Left hindlimb (tissue), 1 donor: ENCODE measurements at regions not wholly inside any gene's neighbourhood (a gene's known extent, or its start where the extent isn't known, plus 50 kb on each side); places are given as distances from the start of the nearest gene placed in this dataset.

Source experiments
- DNase-seq: peaks from one replicate; pipeline ENCODE4 v3.0.0-alpha.2; 2018

- DNase-seq: no peak
Measured at GRCh38 chr10:124239696-124240095, 146.3 kb upstream of the CHST15 start.

GRCh38 chr10:124239134-124239533, 145.7 kb upstream of the CHST15 start:
- DNase-seq: no peak

GRCh38 chr10:124238367-124238766, 145.0 kb upstream of the CHST15 start:
- no peak for DNase-seq

DNA sequence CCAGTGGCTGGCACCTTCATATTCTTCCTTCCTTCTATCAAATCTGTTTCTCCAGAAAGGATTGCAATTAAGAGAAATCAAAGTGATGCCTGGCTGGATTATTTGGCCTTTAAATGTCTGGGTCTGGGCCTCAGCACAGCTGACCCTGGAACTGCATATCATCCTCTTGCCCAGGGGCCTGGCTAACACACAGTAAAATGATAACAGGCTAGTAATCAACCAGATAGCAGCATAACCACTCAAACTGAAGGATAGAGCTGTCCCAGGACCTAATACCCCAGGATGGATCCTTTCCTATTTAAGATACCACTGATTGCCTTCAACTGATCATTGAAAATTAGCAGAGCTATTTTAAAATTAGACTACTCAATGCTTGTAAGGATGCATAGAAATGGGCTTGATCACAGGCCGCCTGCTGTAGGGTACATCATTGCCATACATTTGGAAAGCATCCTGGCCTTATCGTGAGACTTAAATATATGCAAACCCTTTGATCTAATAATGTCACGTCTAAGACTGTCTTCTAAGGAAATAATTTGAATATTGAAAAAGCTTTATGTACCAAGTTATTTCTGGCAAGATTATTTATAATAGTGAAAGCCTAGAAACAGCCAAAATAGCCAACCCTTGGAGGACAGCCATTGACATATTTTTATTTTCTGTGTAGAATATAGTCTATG, 144.0 kb upstream of the CHST15 start:
- no peak for DNase-seq

DNA sequence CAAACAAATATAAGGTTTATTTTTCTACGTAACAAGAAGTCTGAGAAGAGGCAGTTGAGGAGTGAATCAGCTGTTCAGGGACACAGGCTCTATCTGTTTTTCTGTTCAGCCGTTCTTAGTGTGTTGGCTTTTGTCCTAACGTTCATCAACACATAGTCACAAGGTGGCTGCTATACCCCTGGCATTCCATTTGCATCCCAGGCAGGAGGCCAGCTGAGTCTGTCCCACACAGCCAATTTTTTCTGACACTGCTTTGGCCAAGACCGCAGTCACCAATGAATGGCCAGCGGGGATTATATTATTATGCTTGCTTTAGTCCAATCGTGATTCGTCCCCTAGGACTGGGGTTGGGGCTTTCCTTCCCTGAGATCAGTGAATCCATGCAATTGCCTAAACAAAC, 143.4 kb upstream of the CHST15 start:
- DNase-seq: no peak

DNA sequence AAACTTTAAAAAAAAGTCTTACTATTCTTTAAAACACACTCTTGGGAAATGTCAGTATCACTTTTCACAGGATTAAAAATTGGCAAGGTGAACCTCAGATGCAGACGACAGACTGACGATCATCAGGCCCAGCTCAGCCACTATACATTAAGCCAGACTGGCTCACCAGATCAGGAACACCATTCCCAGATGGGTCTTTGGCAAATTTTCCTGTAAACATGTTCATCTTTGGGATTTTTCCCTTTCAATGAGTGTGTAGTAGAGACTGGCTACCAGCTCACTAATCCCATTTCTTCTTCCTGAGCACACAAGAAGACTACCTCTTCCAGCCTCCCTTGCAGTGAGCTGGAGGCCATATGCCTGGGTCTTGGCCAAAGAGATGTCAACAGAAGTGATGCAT, 142.7 kb upstream of the CHST15 start:
- DNase-seq: no peak

DNA sequence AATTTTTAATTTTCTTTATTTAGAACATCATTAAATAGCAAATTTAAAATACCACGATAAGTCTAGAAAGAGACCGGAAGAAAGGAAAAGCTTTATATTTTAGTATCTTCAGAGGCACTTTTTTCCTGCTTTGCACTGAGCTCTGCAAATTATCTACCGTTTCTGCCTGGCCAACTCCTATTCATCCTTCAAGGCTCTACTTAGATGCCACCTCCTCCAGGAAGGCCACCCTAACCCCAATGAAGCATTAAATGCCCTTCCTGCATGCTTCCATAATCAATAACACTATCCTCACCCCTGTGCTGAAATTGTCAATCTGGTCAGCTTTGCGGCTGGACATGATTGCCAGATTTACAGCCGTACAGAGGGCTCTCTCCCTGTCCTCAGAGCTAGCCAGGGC, 141.8 kb upstream of the CHST15 start:
- DNase-seq: no peak

DNA sequence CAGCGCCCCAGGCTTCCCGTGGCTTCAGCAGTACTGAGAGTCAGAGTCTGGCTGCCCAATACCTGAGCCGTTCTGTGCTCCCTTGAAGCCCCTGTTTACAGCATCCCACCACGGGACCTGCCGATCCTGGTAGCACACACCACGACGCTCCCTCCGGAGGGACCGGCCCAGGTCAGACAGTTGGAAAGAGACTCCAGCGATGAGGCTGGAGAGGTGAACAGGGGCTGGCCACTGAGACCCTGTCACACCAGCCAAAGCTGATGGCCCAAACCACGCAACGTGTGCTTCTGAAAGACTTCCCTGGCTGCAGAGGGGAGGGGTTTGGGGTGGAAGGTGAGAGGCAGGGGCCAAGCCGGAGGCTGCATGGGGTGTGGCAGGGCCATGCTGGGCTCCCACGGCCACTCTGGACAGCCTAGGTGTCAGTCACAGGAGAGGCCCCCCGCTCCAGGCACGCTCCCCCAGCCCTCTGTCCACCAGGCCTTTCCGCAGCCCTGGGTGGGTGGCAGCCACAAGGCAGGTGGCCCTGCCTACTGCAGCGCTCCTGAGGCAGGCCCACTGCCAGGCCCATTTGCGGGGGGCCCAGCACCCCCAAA, 140.2 kb upstream of the CHST15 start:
- no peak for DNase-seq

DNA sequence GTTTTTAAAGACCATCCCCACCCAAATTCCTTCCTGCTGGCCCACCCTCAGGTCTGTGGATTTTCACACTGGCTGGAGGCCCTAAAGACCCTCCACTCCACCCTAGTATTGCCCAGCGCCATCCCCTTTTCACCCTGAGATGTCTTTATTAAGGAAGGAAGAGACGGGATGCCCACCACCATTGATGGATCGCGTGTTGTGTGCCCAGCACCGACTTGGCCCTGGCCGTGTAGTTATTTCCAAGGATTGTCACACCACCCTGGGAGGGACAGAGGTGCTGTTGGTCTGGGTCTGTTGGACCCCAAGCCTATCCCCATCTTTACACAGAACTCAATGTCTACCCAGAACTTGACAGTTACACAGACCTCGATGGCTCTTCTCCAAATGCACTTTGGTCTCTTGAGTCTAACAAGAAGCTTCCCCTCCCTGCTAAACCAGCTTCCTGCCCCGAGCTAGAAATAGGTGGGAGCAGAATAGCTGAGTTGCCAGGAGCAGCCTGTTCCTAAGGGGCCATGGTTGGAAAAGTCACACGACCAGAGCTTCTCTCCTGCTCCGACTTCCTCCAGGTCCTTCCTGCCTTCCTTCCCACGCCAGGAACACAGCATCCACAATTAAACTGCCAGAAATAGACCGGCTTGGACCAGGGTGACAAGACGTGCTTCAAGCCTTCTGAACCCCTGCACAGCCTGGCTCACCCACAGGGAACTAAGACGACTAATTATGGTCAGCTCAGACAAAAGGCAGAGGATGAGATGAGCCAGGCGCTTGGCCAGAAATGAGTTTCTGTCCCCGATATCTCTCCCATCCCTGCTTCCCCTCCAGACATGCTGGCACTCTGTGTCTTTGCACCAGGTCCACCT, 139.5 kb upstream of the CHST15 start:
- DNase-seq: no peak

- DNase-seq: no peak
Measured at GRCh38 chr10:124231168-124232155, 138.1 kb upstream of the CHST15 start.

GRCh38 chr10:124230635-124231167, 137.3 kb upstream of the CHST15 start:
- DNase-seq: no peak

- no peak for DNase-seq
Measured at GRCh38 chr10:124229989-124230634, 136.7 kb upstream of the CHST15 start.

DNA sequence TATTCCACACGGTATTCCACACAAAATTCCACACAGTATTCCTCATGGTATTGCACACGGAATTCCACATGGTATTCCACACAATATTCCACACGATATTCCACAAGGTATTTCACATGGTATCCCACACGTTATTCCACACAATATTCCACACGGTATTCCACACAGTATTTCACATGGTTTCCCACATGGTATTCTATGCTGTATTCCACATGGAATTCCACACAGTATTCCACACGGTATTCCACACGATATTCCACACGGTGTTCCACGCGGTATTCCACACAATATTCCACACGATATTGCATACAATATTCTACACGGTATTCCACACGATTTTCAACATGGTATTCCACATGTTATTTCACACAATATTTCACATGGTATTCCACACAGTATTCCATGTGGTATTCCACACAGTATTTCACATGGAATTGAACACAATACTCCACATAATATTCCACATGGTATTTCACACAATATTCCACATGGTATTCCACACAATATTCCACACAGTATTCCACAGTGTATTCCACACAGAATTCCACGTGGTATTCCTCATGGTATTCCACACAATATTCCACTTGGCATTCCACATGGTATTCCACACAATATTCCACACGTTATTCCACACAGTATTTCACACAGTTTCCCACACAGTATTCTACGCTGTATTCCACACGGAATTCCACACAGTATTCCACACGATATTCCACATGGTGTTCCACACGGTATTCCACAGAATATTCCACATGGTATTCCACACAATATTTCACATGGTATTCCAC, 136.0 kb upstream of the CHST15 start:
- no peak for DNase-seq

DNA sequence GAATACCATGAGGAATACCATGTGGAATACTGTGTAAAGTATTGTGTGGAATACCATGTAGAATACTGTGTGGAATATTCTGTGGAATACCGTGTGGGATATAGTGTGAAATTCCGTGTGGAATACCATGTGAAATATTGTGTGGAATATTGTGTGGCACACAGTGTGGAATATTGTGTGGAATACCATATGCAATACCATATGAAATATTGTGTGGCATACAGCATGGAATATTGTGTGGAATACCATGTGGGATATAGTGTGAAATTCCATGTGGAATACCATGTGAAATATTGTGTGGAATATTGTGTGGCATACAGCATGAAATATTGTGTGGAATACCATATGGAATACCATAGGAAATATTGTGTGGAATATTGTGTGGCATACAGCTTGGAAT, 135.1 kb upstream of the CHST15 start:
- DNase-seq: no peak

DNA sequence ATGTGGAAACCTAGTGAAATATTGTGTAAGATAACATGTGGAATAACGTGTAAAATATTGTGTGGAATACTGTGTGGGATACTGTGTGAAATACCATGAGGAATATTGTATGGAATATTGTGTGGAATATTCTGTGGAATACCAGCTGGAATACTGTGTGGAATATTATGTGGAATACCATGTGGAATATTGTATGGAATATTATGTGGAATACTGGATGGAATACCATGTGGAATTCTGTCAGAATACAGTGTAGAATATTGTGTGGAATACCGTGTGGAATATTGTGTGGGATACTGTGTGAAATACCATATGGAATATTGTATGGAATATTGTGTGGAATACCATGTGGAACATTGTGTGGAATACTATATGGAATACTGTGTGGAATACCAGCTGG, 134.6 kb upstream of the CHST15 start:
- DNase-seq: no peak

GRCh38 chr10:124227055-124227975, 133.9 kb upstream of the CHST15 start:
- no peak for DNase-seq

DNA sequence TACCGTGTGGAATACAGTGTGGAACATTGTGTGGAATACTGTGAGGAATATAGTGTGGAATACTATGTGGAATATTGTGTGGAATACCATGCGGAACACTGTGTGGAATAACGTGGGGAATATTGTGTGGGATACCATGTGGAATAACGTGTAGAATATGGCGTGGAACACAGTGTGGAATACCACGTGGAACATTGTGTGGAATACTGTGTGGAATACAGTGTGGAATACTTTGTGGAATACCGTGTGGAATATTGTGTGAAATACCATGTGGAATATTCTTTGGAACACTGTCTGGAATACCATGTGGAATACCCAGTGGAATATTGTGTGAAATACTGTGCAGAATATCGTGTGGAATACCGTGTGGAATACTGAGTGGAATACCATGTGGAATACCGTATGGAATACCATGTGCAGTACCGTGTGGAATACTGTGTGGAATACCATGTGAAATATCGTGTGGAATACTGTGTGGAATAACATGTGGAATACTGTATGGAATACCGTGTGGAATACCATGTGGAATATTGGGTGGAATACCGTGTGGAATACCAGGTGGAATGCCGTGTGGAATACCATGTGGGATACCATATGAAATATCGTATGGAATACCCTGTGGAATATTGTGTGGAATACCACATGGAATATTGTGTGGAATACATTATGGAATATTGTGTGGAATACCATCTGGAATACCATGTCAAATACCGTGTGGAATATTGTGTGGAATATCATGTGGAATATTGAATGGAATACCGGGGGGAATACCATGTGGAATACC, 133.1 kb upstream of the CHST15 start:
- no peak for DNase-seq

GRCh38 chr10:124225467-124226270, 132.3 kb upstream of the CHST15 start:
- DNase-seq: no peak
